Nucleus accumbens (tissue), 56 donors: ENCODE measurements at regions not wholly inside any gene's neighbourhood (a gene's known extent, or its start where the extent isn't known, plus 50 kb on each side); places are given as distances from the start of the nearest gene placed in this dataset.
"Not testable (repeated sequence)": the region's sequence is repeated elsewhere in the genome, so short reads cannot be mapped to it uniquely, and the experiment has no call there.

ENCODE experiments used
- DNase-seq, 56 donors: peaks; one replicate each; lab custom pipeline; 2025; lab: John Stamatoyannopoulos, UW

- peak in 23 of 56 donors; percentile 2 to 73 (median 26) for DNase-seq
Observed at GRCh38 chr9:39559384-39559783, 203.9 kb downstream of the SPATA31A1 start.

GRCh38 chr9:39566782-39567181 is 211.3 kb downstream of the SPATA31A1 start:
- DNase-seq, result not testable (repeated sequence)

GRCh38 chr9:39567396-39567795 is 211.9 kb downstream of the SPATA31A1 start:
- DNase-seq, result not testable (repeated sequence)

- not testable (repeated sequence) for DNase-seq
Observed at GRCh38 chr9:39568900-39569299, 213.4 kb downstream of the SPATA31A1 start.

- DNase-seq, result not testable (repeated sequence)
Observed at GRCh38 chr9:39573024-39574022, 217.9 kb downstream of the SPATA31A1 start.

- DNase-seq, result not testable (repeated sequence)
Observed at GRCh38 chr9:39579000-39579399, 223.5 kb downstream of the SPATA31A1 start.

GRCh38 chr9:39581296-39581695 is 225.8 kb downstream of the SPATA31A1 start:
- DNase-seq, result not testable (repeated sequence)

GRCh38 chr9:39582677-39583412 is 227.4 kb downstream of the SPATA31A1 start:
- not testable (repeated sequence) for DNase-seq

GRCh38 chr9:39583413-39583747 is 227.9 kb downstream of the SPATA31A1 start:
- not testable (repeated sequence) for DNase-seq

- not testable (repeated sequence) for DNase-seq
Observed at GRCh38 chr9:39585233-39585632, 229.8 kb downstream of the SPATA31A1 start.

GRCh38 chr9:39587844-39588499 is 232.5 kb downstream of the SPATA31A1 start:
- no peak for DNase-seq

- peak in 7 of 56 donors; percentile 2 to 17 (median 12) for DNase-seq
Observed at GRCh38 chr9:39588500-39589137, 233.2 kb downstream of the SPATA31A1 start.

GRCh38 chr9:39604089-39604488 is 248.6 kb downstream of the SPATA31A1 start:
- DNase-seq, result not testable (repeated sequence)

GRCh38 chr9:39611449-39612231 is 256.2 kb downstream of the SPATA31A1 start:
- DNase-seq, result not testable (repeated sequence)

GRCh38 chr9:39616480-39616879 is 261.0 kb downstream of the SPATA31A1 start:
- not testable (repeated sequence) for DNase-seq

GRCh38 chr9:39624048-39624447 is 268.6 kb downstream of the SPATA31A1 start:
- DNase-seq, result not testable (repeated sequence)

GRCh38 chr9:39632071-39632470 is 276.6 kb downstream of the SPATA31A1 start:
- DNase-seq, result not testable (repeated sequence)

GRCh38 chr9:39649029-39649428 is 293.6 kb downstream of the SPATA31A1 start:
- DNase-seq, result not testable (repeated sequence)

GRCh38 chr9:39656960-39657603 is 301.6 kb downstream of the SPATA31A1 start:
- DNase-seq, result not testable (repeated sequence)
